H9 (cell line): ENCODE measurements at regions not wholly inside any gene's neighbourhood (a gene's known extent, or its start where the extent isn't known, plus 50 kb on each side); places are given as distances from the start of the nearest gene placed in this dataset.

Experiments
- DNase-seq: peaks from one replicate; pipeline ENCODE4 v3.0.0-alpha.2; 2017
- H2AFZ ChIP-seq: one replicate; pipeline ENCODE4 v1.6.1; 2013; ENCODE audit warnings: mild to moderate bottlenecking, low read length, control low read depth, moderate library complexity
- H2AK5ac ChIP-seq: 2 replicates; pipeline ENCODE4 v1.6.1; 2013; ENCODE audit warnings: low read length, control low read depth, mixed read lengths; ENCODE audit not compliant: insufficient read length
- H2BK120ac ChIP-seq: one replicate; pipeline ENCODE4 v1.6.1; 2013; ENCODE audit warnings: low read depth, mild to moderate bottlenecking, low read length, control low read depth, inconsistent platforms; ENCODE audit not compliant: poor library complexity, severe bottlenecking
- H2BK12ac ChIP-seq: 2 replicates; pipeline ENCODE4 v1.6.1; 2013; ENCODE audit warnings: low read length, control low read depth, mixed read lengths, low read depth; ENCODE audit not compliant: insufficient read length
- H2BK15ac ChIP-seq: 2 replicates; pipeline ENCODE4 v1.6.1; 2013; ENCODE audit warnings: low read depth, low read length, control low read depth
- H2BK20ac ChIP-seq: one replicate; pipeline ENCODE4 v1.6.1; 2013; ENCODE audit warnings: low read depth, mild to moderate bottlenecking, low read length, control low read depth, inconsistent platforms; ENCODE audit not compliant: poor library complexity, severe bottlenecking
- H2BK5ac ChIP-seq: 2 replicates; pipeline ENCODE4 v1.6.1; 2013; ENCODE audit warnings: low read length, control low read depth, mixed read lengths; ENCODE audit not compliant: insufficient read length
- H3K14ac ChIP-seq: 2 replicates; pipeline ENCODE4 v1.6.1; 2013; ENCODE audit warnings: low read length, control low read depth; ENCODE audit not compliant: insufficient read depth
- H3K18ac ChIP-seq: 2 replicates; pipeline ENCODE4 v1.6.1; 2013; ENCODE audit warnings: low read depth, mild to moderate bottlenecking, mixed read lengths, low read length, control low read depth; ENCODE audit not compliant: insufficient read length
- H3K23ac ChIP-seq: 2 replicates; pipeline ENCODE4 v1.6.1; 2013; ENCODE audit warnings: low read length, control low read depth, mixed read lengths, low read depth; ENCODE audit not compliant: insufficient read length
- H3K23me2 ChIP-seq: 2 replicates; pipeline ENCODE4 v1.6.1; 2013; ENCODE audit warnings: low read depth, mild to moderate bottlenecking, mixed read lengths, low read length, control low read depth; ENCODE audit not compliant: insufficient read length, poor library complexity, severe bottlenecking
- H3K27ac ChIP-seq: 2 replicates; pipeline ENCODE4 v1.5.1; 2013; ENCODE audit warnings: low read length, control low read depth, mixed read lengths, low read depth; ENCODE audit not compliant: insufficient read length
- H3K27me3 ChIP-seq: 2 replicates; pipeline ENCODE4 v1.6.1; 2013; ENCODE audit warnings: low read length, control low read depth, inconsistent platforms; ENCODE audit not compliant: insufficient read depth
- H3K4ac ChIP-seq: 2 replicates; pipeline ENCODE4 v1.6.1; 2013; ENCODE audit warnings: low read depth, mild to moderate bottlenecking, control low read depth, inconsistent platforms, low read length, moderate library complexity
- H3K4me1 ChIP-seq: 2 replicates; pipeline ENCODE4 v1.6.1; 2013; ENCODE audit warnings: low read length, control low read depth, inconsistent platforms; ENCODE audit not compliant: insufficient read depth
- H3K4me2 ChIP-seq: 2 replicates; pipeline ENCODE4 v1.6.1; 2013; ENCODE audit warnings: low read length, control low read depth, mixed read lengths; ENCODE audit not compliant: insufficient read length, insufficient read depth
- H3K56ac ChIP-seq: 2 replicates; pipeline ENCODE4 v1.6.1; 2013; ENCODE audit warnings: low read depth, mild to moderate bottlenecking, mixed read lengths, low read length, control low read depth; ENCODE audit not compliant: insufficient read length
- H3K79me1 ChIP-seq: 2 replicates; pipeline ENCODE4 v1.6.1; 2013; ENCODE audit warnings: low read depth, mild to moderate bottlenecking, moderate library complexity, low read length, control low read depth, inconsistent platforms; ENCODE audit not compliant: insufficient read depth, poor library complexity, severe bottlenecking
- H3K79me2 ChIP-seq: 2 replicates; pipeline ENCODE4 v1.6.1; 2013; ENCODE audit warnings: low read length, control low read depth, inconsistent platforms; ENCODE audit not compliant: insufficient read depth
- H3K9ac ChIP-seq: 2 replicates; pipeline ENCODE4 v1.6.1; 2013; ENCODE audit warnings: low read length, control low read depth, mixed read lengths; ENCODE audit not compliant: insufficient read length; ENCODE audit errors: extremely low read depth
- H3K9me3 ChIP-seq: one replicate; pipeline ENCODE4 v1.6.1; 2013; ENCODE audit warnings: low read depth, low read length, inconsistent platforms; ENCODE audit not compliant: control insufficient read depth
- H3T11ph ChIP-seq: one replicate; pipeline ENCODE4 v1.6.1; 2013; ENCODE audit warnings: mild to moderate bottlenecking, low read length, control low read depth, inconsistent platforms
- H4K20me1 ChIP-seq: one replicate; pipeline ENCODE4 v1.6.1; 2013; ENCODE audit not compliant: control insufficient read depth, insufficient read length, insufficient read depth
- H4K5ac ChIP-seq: 2 replicates; pipeline ENCODE4 v1.6.1; 2013; ENCODE audit warnings: low read depth, mild to moderate bottlenecking, mixed read lengths, low read length, control low read depth; ENCODE audit not compliant: insufficient read length
- H4K8ac ChIP-seq: replicated peaks from 2 replicates; pipeline ENCODE4 v1.6.1; 2013; ENCODE audit warnings: low read length, control low read depth, mixed read lengths, low read depth; ENCODE audit not compliant: insufficient read length
- H4K91ac ChIP-seq: 2 replicates; pipeline ENCODE4 v1.6.1; 2013; ENCODE audit warnings: low read depth, mild to moderate bottlenecking, moderate library complexity, mixed read lengths, low read length, control low read depth; ENCODE audit not compliant: insufficient read length
- H3K27ac Mint-ChIP-seq, 3 experiments: 2 replicates in 2 of 3; 3 replicates in 1 of 3; pipeline ENCODE4 v1.8.0; 2020 to 2021; ENCODE audit warnings: mixed read lengths in 3 of 3, mild to moderate bottlenecking in 1 of 3, moderate library complexity in 1 of 3
- H3K27me3 Mint-ChIP-seq: 2 replicates; pipeline ENCODE4 v1.8.0; 2021; ENCODE audit warnings: low read depth, mild to moderate bottlenecking, moderate library complexity, mixed read lengths
- H3K36me3 Mint-ChIP-seq, 3 experiments: 2 replicates in 2 of 3; 3 replicates in 1 of 3; pipeline ENCODE4 v1.8.0; 2020 to 2021; ENCODE audit warnings: low read depth in 3 of 3, mixed read lengths in 3 of 3; ENCODE audit not compliant: insufficient read depth in 1 of 3
- H3K4me1 Mint-ChIP-seq, 2 experiments: 2 replicates each; pipeline ENCODE4 v1.8.0; 2020; ENCODE audit warnings: mixed read lengths in 2 of 2
- H3K4me3 Mint-ChIP-seq, 2 experiments: 2 replicates in 1 of 2; 3 replicates in 1 of 2; pipeline ENCODE4 v1.8.0; 2020 to 2021; ENCODE audit warnings: mild to moderate bottlenecking in 2 of 2, mixed read lengths in 2 of 2, moderate library complexity in 1 of 2
- H3K9me3 Mint-ChIP-seq, 2 experiments: 2 replicates in 1 of 2; 3 replicates in 1 of 2; pipeline ENCODE4 v1.8.0; 2020; ENCODE audit warnings: mild to moderate bottlenecking in 2 of 2, mixed read lengths in 2 of 2, moderate library complexity in 1 of 2
- CTCF ChIP-seq: fragments of 200-600 bp; sonication (generic); conservative IDR thresholded peaks from 3 replicates; pipeline ENCODE4 v1.8.0; 2021; ENCODE audit warnings: antibody characterized with exemption, mild to moderate bottlenecking
- WGBS: extraction: QIAGEN DNeasy Blood & Tissue Kit; methylation state at CpG from one replicate; pipeline ENCODE4 v1.1.7; 2013; ENCODE audit warnings: missing lambda C conversion rate, low lambda C conversion rate, mixed read lengths; ENCODE audit not compliant: insufficient read length; ENCODE audit errors: extremely low coverage; 5-methylcytosine and 5-hydroxymethylcytosine counted together

GRCh38 chr6:167470836-167471547 is 146.1 kb downstream of the TTLL2 start:
- peaks cover 2% of the 10 kb centered on the region; the same call in 1 of the 2 replicates for H3K79me2 ChIP-seq
- Mint-ChIP-seq H3K4me3 (no peak overlapping the region), H3K27ac (no peak overlapping the region), H3K36me3 (no peaks in the 10 kb centered on the region; a peak in 1 of 7 replicates), H3K9me3 (no peaks in the 10 kb centered on the region; a peak in 1 of 5 replicates), H3K4me1 (peaks cover 36 to 43% of the 10 kb centered on the region in 2 experiments), H3K27me3 (peaks cover 18% of the 10 kb centered on the region)
- no peak overlapping the region for H3K4me2 ChIP-seq
- H3K23ac ChIP-seq = no peak overlapping the region
- H4K91ac ChIP-seq = no peak overlapping the region
- no peak overlapping the region for H3K18ac ChIP-seq
- H2BK20ac ChIP-seq = no peak overlapping the region
- no peak overlapping the region for H2AFZ ChIP-seq
- H3K56ac ChIP-seq = no peak overlapping the region
- no peak overlapping the region for H2BK15ac ChIP-seq
- no peak overlapping the region for H3T11ph ChIP-seq
- H3K23me2 ChIP-seq = no peaks in the 10 kb centered on the region
- no peak for TF ChIP-seq CTCF
- no CpG with 5 or more reads among the region's 15 CpGs for WGBS
- no peak overlapping the region for H3K9ac ChIP-seq
- no peaks in the 10 kb centered on the region for H3K79me1 ChIP-seq
- H3K27me3 ChIP-seq = no peaks in the 10 kb centered on the region
- no peak overlapping the region; the same call in 1 of the 2 replicates for H3K14ac ChIP-seq
- H2AK5ac ChIP-seq = no peak overlapping the region
- no peaks in the 10 kb centered on the region for H4K20me1 ChIP-seq
- no peak overlapping the region for H3K27ac ChIP-seq
- DNase-seq = no peak
- H2BK12ac ChIP-seq = no peak overlapping the region
- H3K4me1 ChIP-seq = peaks cover 11% of the 10 kb centered on the region; the same call in 1 of the 2 replicates
- H3K4ac ChIP-seq = no peak overlapping the region
- H4K8ac ChIP-seq = no peak overlapping the region
- H4K5ac ChIP-seq = no peak overlapping the region
- H2BK5ac ChIP-seq = no peak overlapping the region
- H2BK120ac ChIP-seq = no peak overlapping the region
- no peaks in the 10 kb centered on the region for H3K9me3 ChIP-seq
